H9 (cell line): ENCODE measurements at regions not wholly inside any gene's neighbourhood (a gene's known extent, or its start where the extent isn't known, plus 50 kb on each side); places are given as distances from the start of the nearest gene placed in this dataset.

Source experiments
- DNase-seq: peaks from one replicate; pipeline ENCODE4 v3.0.0-alpha.2; 2017
- H2AFZ ChIP-seq: one replicate; pipeline ENCODE4 v1.6.1; 2013; ENCODE audit warnings: mild to moderate bottlenecking, low read length, control low read depth, moderate library complexity
- H2AK5ac ChIP-seq: 2 replicates; pipeline ENCODE4 v1.6.1; 2013; ENCODE audit warnings: low read length, control low read depth, mixed read lengths; ENCODE audit not compliant: insufficient read length
- H2BK120ac ChIP-seq: one replicate; pipeline ENCODE4 v1.6.1; 2013; ENCODE audit warnings: low read depth, mild to moderate bottlenecking, low read length, control low read depth, inconsistent platforms; ENCODE audit not compliant: poor library complexity, severe bottlenecking
- H2BK12ac ChIP-seq: 2 replicates; pipeline ENCODE4 v1.6.1; 2013; ENCODE audit warnings: low read length, control low read depth, mixed read lengths, low read depth; ENCODE audit not compliant: insufficient read length
- H2BK15ac ChIP-seq: 2 replicates; pipeline ENCODE4 v1.6.1; 2013; ENCODE audit warnings: low read depth, low read length, control low read depth
- H2BK20ac ChIP-seq: one replicate; pipeline ENCODE4 v1.6.1; 2013; ENCODE audit warnings: low read depth, mild to moderate bottlenecking, low read length, control low read depth, inconsistent platforms; ENCODE audit not compliant: poor library complexity, severe bottlenecking
- H2BK5ac ChIP-seq: 2 replicates; pipeline ENCODE4 v1.6.1; 2013; ENCODE audit warnings: low read length, control low read depth, mixed read lengths; ENCODE audit not compliant: insufficient read length
- H3K14ac ChIP-seq: 2 replicates; pipeline ENCODE4 v1.6.1; 2013; ENCODE audit warnings: low read length, control low read depth; ENCODE audit not compliant: insufficient read depth
- H3K18ac ChIP-seq: 2 replicates; pipeline ENCODE4 v1.6.1; 2013; ENCODE audit warnings: low read depth, mild to moderate bottlenecking, mixed read lengths, low read length, control low read depth; ENCODE audit not compliant: insufficient read length
- H3K23ac ChIP-seq: 2 replicates; pipeline ENCODE4 v1.6.1; 2013; ENCODE audit warnings: low read length, control low read depth, mixed read lengths, low read depth; ENCODE audit not compliant: insufficient read length
- H3K23me2 ChIP-seq: 2 replicates; pipeline ENCODE4 v1.6.1; 2013; ENCODE audit warnings: low read depth, mild to moderate bottlenecking, mixed read lengths, low read length, control low read depth; ENCODE audit not compliant: insufficient read length, poor library complexity, severe bottlenecking
- H3K27ac ChIP-seq: 2 replicates; pipeline ENCODE4 v1.5.1; 2013; ENCODE audit warnings: low read length, control low read depth, mixed read lengths, low read depth; ENCODE audit not compliant: insufficient read length
- H3K27me3 ChIP-seq: 2 replicates; pipeline ENCODE4 v1.6.1; 2013; ENCODE audit warnings: low read length, control low read depth, inconsistent platforms; ENCODE audit not compliant: insufficient read depth
- H3K4ac ChIP-seq: 2 replicates; pipeline ENCODE4 v1.6.1; 2013; ENCODE audit warnings: low read depth, mild to moderate bottlenecking, control low read depth, inconsistent platforms, low read length, moderate library complexity
- H3K4me1 ChIP-seq: 2 replicates; pipeline ENCODE4 v1.6.1; 2013; ENCODE audit warnings: low read length, control low read depth, inconsistent platforms; ENCODE audit not compliant: insufficient read depth
- H3K4me2 ChIP-seq: 2 replicates; pipeline ENCODE4 v1.6.1; 2013; ENCODE audit warnings: low read length, control low read depth, mixed read lengths; ENCODE audit not compliant: insufficient read length, insufficient read depth
- H3K56ac ChIP-seq: 2 replicates; pipeline ENCODE4 v1.6.1; 2013; ENCODE audit warnings: low read depth, mild to moderate bottlenecking, mixed read lengths, low read length, control low read depth; ENCODE audit not compliant: insufficient read length
- H3K79me1 ChIP-seq: 2 replicates; pipeline ENCODE4 v1.6.1; 2013; ENCODE audit warnings: low read depth, mild to moderate bottlenecking, moderate library complexity, low read length, control low read depth, inconsistent platforms; ENCODE audit not compliant: insufficient read depth, poor library complexity, severe bottlenecking
- H3K79me2 ChIP-seq: 2 replicates; pipeline ENCODE4 v1.6.1; 2013; ENCODE audit warnings: low read length, control low read depth, inconsistent platforms; ENCODE audit not compliant: insufficient read depth
- H3K9ac ChIP-seq: 2 replicates; pipeline ENCODE4 v1.6.1; 2013; ENCODE audit warnings: low read length, control low read depth, mixed read lengths; ENCODE audit not compliant: insufficient read length; ENCODE audit errors: extremely low read depth
- H3K9me3 ChIP-seq: one replicate; pipeline ENCODE4 v1.6.1; 2013; ENCODE audit warnings: low read depth, low read length, inconsistent platforms; ENCODE audit not compliant: control insufficient read depth
- H3T11ph ChIP-seq: one replicate; pipeline ENCODE4 v1.6.1; 2013; ENCODE audit warnings: mild to moderate bottlenecking, low read length, control low read depth, inconsistent platforms
- H4K20me1 ChIP-seq: one replicate; pipeline ENCODE4 v1.6.1; 2013; ENCODE audit not compliant: control insufficient read depth, insufficient read length, insufficient read depth
- H4K5ac ChIP-seq: 2 replicates; pipeline ENCODE4 v1.6.1; 2013; ENCODE audit warnings: low read depth, mild to moderate bottlenecking, mixed read lengths, low read length, control low read depth; ENCODE audit not compliant: insufficient read length
- H4K8ac ChIP-seq: replicated peaks from 2 replicates; pipeline ENCODE4 v1.6.1; 2013; ENCODE audit warnings: low read length, control low read depth, mixed read lengths, low read depth; ENCODE audit not compliant: insufficient read length
- H4K91ac ChIP-seq: 2 replicates; pipeline ENCODE4 v1.6.1; 2013; ENCODE audit warnings: low read depth, mild to moderate bottlenecking, moderate library complexity, mixed read lengths, low read length, control low read depth; ENCODE audit not compliant: insufficient read length
- H3K27ac Mint-ChIP-seq, 3 experiments: 2 replicates in 2 of 3; 3 replicates in 1 of 3; pipeline ENCODE4 v1.8.0; 2020 to 2021; ENCODE audit warnings: mixed read lengths in 3 of 3, mild to moderate bottlenecking in 1 of 3, moderate library complexity in 1 of 3
- H3K27me3 Mint-ChIP-seq: 2 replicates; pipeline ENCODE4 v1.8.0; 2021; ENCODE audit warnings: low read depth, mild to moderate bottlenecking, moderate library complexity, mixed read lengths
- H3K36me3 Mint-ChIP-seq, 3 experiments: 2 replicates in 2 of 3; 3 replicates in 1 of 3; pipeline ENCODE4 v1.8.0; 2020 to 2021; ENCODE audit warnings: low read depth in 3 of 3, mixed read lengths in 3 of 3; ENCODE audit not compliant: insufficient read depth in 1 of 3
- H3K4me1 Mint-ChIP-seq, 2 experiments: 2 replicates each; pipeline ENCODE4 v1.8.0; 2020; ENCODE audit warnings: mixed read lengths in 2 of 2
- H3K4me3 Mint-ChIP-seq, 2 experiments: 2 replicates in 1 of 2; 3 replicates in 1 of 2; pipeline ENCODE4 v1.8.0; 2020 to 2021; ENCODE audit warnings: mild to moderate bottlenecking in 2 of 2, mixed read lengths in 2 of 2, moderate library complexity in 1 of 2
- H3K9me3 Mint-ChIP-seq, 2 experiments: 2 replicates in 1 of 2; 3 replicates in 1 of 2; pipeline ENCODE4 v1.8.0; 2020; ENCODE audit warnings: mild to moderate bottlenecking in 2 of 2, mixed read lengths in 2 of 2, moderate library complexity in 1 of 2
- CTCF ChIP-seq: fragments of 200-600 bp; sonication (generic); conservative IDR thresholded peaks from 3 replicates; pipeline ENCODE4 v1.8.0; 2021; ENCODE audit warnings: antibody characterized with exemption, mild to moderate bottlenecking
- WGBS: extraction: QIAGEN DNeasy Blood & Tissue Kit; methylation state at CpG from one replicate; pipeline ENCODE4 v1.1.7; 2013; ENCODE audit warnings: missing lambda C conversion rate, low lambda C conversion rate, mixed read lengths; ENCODE audit not compliant: insufficient read length; ENCODE audit errors: extremely low coverage; 5-methylcytosine and 5-hydroxymethylcytosine counted together

- no peak overlapping the region for H3K9ac ChIP-seq
- no peak overlapping the region for H3K23ac ChIP-seq
- TF ChIP-seq CTCF: no peak
- H3T11ph ChIP-seq: no peak overlapping the region
- H3K4ac ChIP-seq: no peak overlapping the region
- no peak overlapping the region for H3K14ac ChIP-seq
- Mint-ChIP-seq H3K36me3 (no peaks in the 10 kb centered on the region), H3K4me3 (no peak overlapping the region), H3K27me3 (no peaks in the 10 kb centered on the region), H3K4me1 (peaks cover 20 to 23% of the 10 kb centered on the region in 2 experiments), H3K27ac (no peak overlapping the region), H3K9me3 (no peaks in the 10 kb centered on the region)
- no peak overlapping the region for H3K27ac ChIP-seq
- H3K79me2 ChIP-seq: no peaks in the 10 kb centered on the region
- H4K8ac ChIP-seq: no peak overlapping the region
- no peaks in the 10 kb centered on the region for H4K20me1 ChIP-seq
- no peak overlapping the region for H3K18ac ChIP-seq
- no peak overlapping the region for H4K5ac ChIP-seq
- no peaks in the 10 kb centered on the region for H3K23me2 ChIP-seq
- no peaks in the 10 kb centered on the region for H3K4me1 ChIP-seq
- no peak overlapping the region for H2AK5ac ChIP-seq
- no peak overlapping the region for H2BK20ac ChIP-seq
- H4K91ac ChIP-seq: no peak overlapping the region
- no peaks in the 10 kb centered on the region for H3K27me3 ChIP-seq
- no peak overlapping the region for H2BK5ac ChIP-seq
- no peak overlapping the region for H2BK12ac ChIP-seq
- no peaks in the 10 kb centered on the region for H3K79me1 ChIP-seq
- no peak overlapping the region for H2AFZ ChIP-seq
- no peak overlapping the region for H3K56ac ChIP-seq
- no peak overlapping the region for H3K4me2 ChIP-seq
- no peak overlapping the region for H2BK120ac ChIP-seq
- no peak overlapping the region for H2BK15ac ChIP-seq
- no CpG with 5 or more reads among the region's 1 CpG for WGBS
- no peak for DNase-seq
- no peaks in the 10 kb centered on the region for H3K9me3 ChIP-seq
Measured at GRCh38 chr6:68012822-68013221, 622.3 kb upstream of the ADGRB3 start.
